C4-2B (cell line): ENCODE measurements at regions not wholly inside any gene's neighbourhood (a gene's known extent, or its start where the extent isn't known, plus 50 kb on each side); places are given as distances from the start of the nearest gene placed in this dataset.

Experiments used
- H3K27ac ChIP-seq: fragments of 450-650 bp; 2 replicates; pipeline ENCODE4 v1.5.1; 2017
- ZFX ChIP-seq: fragments of 450-650 bp; IDR thresholded peaks from 2 replicates; pipeline ENCODE4 v1.6.1; 2017
- TF ChIP-seq, protein P1 (sequence below): fragments of 450-650 bp; conservative IDR thresholded peaks from 2 replicates; pipeline ENCODE4 v1.5.1; 2017; ENCODE audit warnings: mild to moderate bottlenecking

DNA sequence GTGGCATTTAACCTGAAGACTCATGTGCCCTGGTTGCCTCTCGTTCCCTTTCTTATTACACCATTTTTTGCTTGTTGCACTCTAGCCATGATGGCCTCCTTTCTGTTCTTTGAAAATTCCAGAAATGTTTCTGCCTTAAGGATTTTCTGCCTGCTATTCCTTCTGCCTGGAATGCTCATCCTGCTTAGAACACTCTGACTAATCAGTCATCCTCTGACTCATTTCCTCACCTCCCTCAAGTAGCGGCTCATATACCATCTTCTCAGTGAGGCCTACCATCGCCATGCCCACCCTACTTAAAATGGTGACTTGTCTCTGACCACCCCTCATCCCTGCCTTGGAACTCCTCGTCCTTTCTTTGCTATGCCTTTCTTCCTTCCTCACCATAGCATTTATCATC lies 68.8 kb downstream of the KIF4B start:
- no peak overlapping the region for H3K27ac ChIP-seq
- no peak for TF ChIP-seq ZFX
- TF ChIP-seq, protein P1, sequence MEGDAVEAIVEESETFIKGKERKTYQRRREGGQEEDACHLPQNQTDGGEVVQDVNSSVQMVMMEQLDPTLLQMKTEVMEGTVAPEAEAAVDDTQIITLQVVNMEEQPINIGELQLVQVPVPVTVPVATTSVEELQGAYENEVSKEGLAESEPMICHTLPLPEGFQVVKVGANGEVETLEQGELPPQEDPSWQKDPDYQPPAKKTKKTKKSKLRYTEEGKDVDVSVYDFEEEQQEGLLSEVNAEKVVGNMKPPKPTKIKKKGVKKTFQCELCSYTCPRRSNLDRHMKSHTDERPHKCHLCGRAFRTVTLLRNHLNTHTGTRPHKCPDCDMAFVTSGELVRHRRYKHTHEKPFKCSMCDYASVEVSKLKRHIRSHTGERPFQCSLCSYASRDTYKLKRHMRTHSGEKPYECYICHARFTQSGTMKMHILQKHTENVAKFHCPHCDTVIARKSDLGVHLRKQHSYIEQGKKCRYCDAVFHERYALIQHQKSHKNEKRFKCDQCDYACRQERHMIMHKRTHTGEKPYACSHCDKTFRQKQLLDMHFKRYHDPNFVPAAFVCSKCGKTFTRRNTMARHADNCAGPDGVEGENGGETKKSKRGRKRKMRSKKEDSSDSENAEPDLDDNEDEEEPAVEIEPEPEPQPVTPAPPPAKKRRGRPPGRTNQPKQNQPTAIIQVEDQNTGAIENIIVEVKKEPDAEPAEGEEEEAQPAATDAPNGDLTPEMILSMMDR, result no peak

DNA sequence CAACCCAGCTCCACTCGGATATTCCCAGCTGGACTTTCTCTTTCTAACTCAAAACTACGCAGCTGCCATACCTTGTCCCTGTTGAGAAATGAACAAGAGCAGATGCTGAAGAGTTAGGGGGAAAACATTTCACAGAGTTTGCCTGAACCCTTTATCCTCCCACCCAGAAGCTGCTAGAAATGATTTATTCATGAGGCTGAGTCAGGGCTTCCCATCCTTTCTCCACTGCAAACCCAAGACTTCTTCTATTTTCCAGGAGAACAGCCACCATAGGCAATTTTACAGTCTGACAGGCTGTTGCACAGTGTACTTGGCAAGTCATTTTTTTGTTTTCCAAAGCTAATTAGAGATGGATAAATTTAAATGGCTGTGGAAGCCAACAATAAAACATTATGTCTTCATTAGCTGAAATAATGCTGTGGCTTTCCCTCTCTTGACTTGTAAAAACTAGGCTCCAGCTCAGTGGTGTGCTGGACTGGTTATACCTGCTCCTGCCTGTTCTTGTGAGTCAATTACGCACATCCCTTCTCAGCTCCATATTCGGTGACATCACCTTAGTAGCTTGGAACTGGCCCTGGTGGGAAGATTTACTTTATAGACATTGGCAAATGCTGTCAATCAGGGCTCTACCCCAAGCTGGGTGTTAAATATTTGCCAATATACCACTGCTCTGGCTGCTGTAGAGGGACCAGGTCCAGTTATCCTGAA lies 71.9 kb downstream of the KIF4B start:
- no peak for TF ChIP-seq ZFX
- no peak overlapping the region; the same call in 1 of the 2 replicates for H3K27ac ChIP-seq

DNA sequence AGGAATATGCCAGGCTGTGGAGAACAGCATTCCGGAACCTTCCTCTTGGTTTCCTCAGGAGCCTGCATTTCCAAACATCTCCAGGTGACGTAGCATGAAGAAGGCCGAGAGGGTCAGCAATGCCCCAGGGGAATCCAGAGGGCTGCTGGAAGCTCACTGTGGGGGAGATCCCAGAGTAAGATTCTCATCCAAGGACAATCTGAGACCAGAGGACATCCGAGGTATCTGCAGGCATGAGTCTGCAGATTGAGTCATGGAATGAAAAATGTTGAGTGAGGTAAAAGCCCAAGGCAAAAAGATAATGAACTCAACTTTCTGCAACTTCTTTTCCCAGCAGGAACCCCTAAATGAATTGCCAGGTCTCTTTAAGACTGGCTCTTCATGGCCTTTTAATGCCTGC lies 73.5 kb downstream of the KIF4B start:
- no peak overlapping the region for H3K27ac ChIP-seq

DNA sequence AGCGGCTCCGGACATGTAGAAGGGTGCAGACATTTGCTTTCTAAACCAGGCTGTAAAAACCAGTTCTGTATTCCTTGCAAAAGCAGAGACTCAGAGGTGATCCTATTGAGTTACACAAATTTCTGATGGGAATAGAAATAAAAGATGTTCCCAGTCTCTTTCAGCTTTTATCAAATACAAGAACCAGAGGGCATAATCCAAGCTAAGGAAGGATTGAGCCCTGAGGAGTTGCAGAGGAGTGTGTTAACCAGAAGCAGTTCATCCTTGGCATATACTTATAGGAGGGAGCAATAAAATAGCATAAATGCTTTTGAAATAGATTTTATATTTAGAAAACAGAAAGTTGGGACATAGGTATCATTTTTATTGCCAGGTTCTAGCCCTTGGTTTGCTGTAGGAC lies 75.3 kb downstream of the KIF4B start:
- TF ChIP-seq, protein P1, result no peak
- no peak for TF ChIP-seq ZFX

More for the DNA sequence above, 73.5 kb downstream of the KIF4B start:
- TF ChIP-seq ZFX, result no peak
- TF ChIP-seq, protein P1, result no peak

DNA sequence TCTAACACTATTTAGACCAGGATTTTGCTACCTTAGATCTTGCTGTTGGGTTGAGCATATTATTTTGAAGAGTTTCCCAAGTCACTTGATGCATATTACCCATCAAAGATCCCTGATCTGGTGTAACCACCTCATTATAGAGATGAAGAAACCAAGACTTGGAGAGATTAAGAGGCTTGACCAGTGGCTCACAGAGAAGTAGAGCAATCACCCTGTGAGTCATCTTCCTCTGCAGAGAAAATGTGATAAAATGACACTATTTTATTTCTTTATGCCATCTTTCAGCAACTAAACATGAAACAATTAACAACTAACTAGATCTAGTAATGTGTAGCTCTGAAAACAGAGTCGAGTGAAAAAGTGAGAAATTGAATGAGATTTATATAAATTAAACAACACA lies 76.1 kb downstream of the KIF4B start:
- no peak overlapping the region for H3K27ac ChIP-seq
- TF ChIP-seq ZFX, result no peak
- TF ChIP-seq, protein P1, result no peak

More for the DNA sequence above, 75.3 kb downstream of the KIF4B start:
- no peak overlapping the region for H3K27ac ChIP-seq

DNA sequence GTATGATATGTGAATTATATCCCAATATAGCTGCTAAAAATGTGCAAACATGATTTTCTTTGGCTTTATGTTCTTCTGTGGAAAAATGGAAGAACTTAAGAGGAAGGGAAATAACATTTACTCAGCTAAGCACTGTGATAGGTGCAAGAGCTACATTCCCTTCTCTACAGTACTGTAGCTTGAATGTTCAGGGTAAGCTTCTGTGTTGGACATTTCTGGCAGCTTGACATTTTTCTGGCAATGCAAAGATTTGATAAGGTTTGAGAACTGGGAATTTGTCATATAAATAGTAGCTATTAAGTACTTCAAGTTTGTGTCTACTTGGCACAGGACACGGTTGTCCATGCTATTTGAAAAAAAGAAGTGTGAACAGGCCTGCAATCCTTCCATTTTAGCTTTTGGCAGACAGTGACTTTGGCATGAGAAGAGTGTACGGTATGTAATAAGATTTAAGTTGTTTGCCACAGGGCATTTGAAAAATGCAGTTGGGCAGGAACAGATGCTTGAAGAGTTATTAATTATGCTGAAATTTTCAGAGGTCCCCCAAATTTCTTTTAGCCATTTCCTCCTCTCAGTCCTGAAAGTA lies 77.6 kb downstream of the KIF4B start:
- no peak overlapping the region for H3K27ac ChIP-seq
- TF ChIP-seq, protein P1, result no peak
- TF ChIP-seq ZFX, result no peak

DNA sequence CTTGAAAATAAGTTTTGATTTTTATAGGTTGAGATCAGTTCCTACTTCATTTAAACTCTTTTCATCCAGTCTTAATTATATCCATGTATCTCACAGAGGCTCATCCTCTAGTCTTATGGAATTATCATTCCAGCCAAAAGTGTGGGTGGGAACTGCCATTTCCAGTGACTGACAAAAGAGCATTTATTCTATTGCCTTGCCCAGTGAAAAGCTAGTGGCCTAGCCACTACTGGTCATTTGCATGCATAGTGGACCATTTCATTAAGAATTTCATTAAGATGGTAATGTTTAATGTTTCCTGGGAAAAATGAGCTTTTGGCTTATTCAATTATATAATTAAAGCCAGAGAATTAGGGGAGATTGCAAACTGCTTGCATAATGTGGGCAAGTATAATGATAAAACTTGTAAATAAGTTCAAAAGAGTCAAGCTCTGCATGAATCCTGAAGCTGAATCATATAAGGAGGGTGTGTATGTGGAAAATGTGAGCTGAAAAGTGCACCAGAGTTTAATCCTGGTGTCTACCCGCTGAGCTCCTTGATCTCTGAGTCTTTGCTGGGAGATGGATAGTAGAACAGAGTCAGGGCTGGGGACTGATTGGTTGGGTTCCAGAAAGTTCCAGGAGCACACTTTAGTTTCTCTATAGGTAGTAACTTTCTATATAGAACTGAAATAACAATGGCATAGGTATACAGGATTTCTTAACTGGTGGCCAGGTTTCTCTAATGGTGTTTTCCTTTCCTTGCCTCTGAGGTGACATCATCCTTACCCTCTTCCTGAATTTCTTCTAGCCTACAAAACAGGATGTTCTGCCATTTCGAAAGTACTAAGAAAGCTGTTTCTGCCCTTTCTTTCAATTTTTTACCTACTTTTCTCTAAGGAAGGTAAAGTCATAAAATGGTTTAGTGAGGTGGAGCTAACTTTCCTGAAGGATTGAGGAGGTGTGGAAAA lies 78.5 kb downstream of the KIF4B start:
- H3K27ac ChIP-seq, result no peak overlapping the region
- no peak for TF ChIP-seq ZFX
- TF ChIP-seq, protein P1, result no peak
